ENCODE measurements at regions not wholly inside any gene's neighbourhood (a gene's known extent, or its start where the extent isn't known, plus 50 kb on each side); places are given as distances from the start of the nearest gene placed in this dataset.

GRCh38 chr10:28470873-28471651 is 61.9 kb upstream of the WAC start:
- TF ChIP-seq ZBTB26 (tag by site-specific recombination; optimal IDR thresholded peaks at IDR 0.05) (no peak), TSHZ1 (tag by site-specific recombination; IDR thresholded peaks at IDR 0.05; ENCODE audit: borderline replicate concordance) (no peak), ZNF19 (tag by site-specific recombination; IDR thresholded peaks at IDR 0.05; ENCODE audit: low read depth) (no peak), KLF8 (tag by site-specific recombination; IDR thresholded peaks at IDR 0.05) (no peak), ZNF626 (tag by site-specific recombination; IDR thresholded peaks at IDR 0.05) (no peak), ZNF621 (tag by site-specific recombination; IDR thresholded peaks at IDR 0.05) (no peak), KLF16 (tag by site-specific recombination; IDR thresholded peaks at IDR 0.05) (no peak), AEBP2 (tag by site-specific recombination; IDR thresholded peaks at IDR 0.05; ENCODE audit: borderline replicate concordance) (no peak), ZNF785 (tag by site-specific recombination; IDR thresholded peaks at IDR 0.05) (no peak), MZF1 (tag by site-specific recombination; IDR thresholded peaks at IDR 0.05; ENCODE audit: borderline replicate concordance) (no peak), ZNF501 (tag by site-specific recombination; IDR thresholded peaks at IDR 0.05) (no peak), ZNF610 (tag by site-specific recombination; IDR thresholded peaks at IDR 0.05; ENCODE audit: borderline replicate concordance) (no peak), ZNF211 (tag by site-specific recombination; IDR thresholded peaks at IDR 0.05; ENCODE audit: low read depth) (no peak), FEZF1 (tag by site-specific recombination; IDR thresholded peaks at IDR 0.05) (no peak), ZNF132 (tag by site-specific recombination; IDR thresholded peaks at IDR 0.05; ENCODE audit: borderline replicate concordance) (no peak), ZSCAN30 (tag by site-specific recombination; IDR thresholded peaks at IDR 0.05) (no peak)
- TF ChIP-seq, protein P1, sequence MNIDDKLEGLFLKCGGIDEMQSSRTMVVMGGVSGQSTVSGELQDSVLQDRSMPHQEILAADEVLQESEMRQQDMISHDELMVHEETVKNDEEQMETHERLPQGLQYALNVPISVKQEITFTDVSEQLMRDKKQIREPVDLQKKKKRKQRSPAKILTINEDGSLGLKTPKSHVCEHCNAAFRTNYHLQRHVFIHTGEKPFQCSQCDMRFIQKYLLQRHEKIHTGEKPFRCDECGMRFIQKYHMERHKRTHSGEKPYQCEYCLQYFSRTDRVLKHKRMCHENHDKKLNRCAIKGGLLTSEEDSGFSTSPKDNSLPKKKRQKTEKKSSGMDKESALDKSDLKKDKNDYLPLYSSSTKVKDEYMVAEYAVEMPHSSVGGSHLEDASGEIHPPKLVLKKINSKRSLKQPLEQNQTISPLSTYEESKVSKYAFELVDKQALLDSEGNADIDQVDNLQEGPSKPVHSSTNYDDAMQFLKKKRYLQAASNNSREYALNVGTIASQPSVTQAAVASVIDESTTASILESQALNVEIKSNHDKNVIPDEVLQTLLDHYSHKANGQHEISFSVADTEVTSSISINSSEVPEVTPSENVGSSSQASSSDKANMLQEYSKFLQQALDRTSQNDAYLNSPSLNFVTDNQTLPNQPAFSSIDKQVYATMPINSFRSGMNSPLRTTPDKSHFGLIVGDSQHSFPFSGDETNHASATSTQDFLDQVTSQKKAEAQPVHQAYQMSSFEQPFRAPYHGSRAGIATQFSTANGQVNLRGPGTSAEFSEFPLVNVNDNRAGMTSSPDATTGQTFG (tag by site-specific recombination; IDR thresholded peaks at IDR 0.05; ENCODE audit: borderline replicate concordance): no peak
- Histone ChIP-seq H3K9me3 (ENCODE audit: control insufficient read depth, insufficient read depth, low read depth, low read length) (no peaks in the 10 kb centered on the region), H3K27ac (ENCODE audit: extremely low read depth, low read depth, low read length) (no peak overlapping the region), H3K4me1 (ENCODE audit: control insufficient read depth, insufficient read depth, low read length) (no peaks in the 10 kb centered on the region), H3K36me3 (ENCODE audit: control insufficient read depth in 2 of 2, insufficient read depth in 1 of 2, low read length in 2 of 2) (no peaks in the 10 kb centered on the region), H3K4me3 (ENCODE audit: low read depth, low read length) (no peak overlapping the region)
- CTCF ChIA-PET: interaction anchor here (0.6 kb wide), 1 partner anchor 52 kb away, joined by 3 read pairs; no protein-coding TSS in a partner anchor
- POLR2A ChIA-PET: no interaction called here

Measured in HEK293 (cell line).